H9 (cell line): ENCODE measurements at regions not wholly inside any gene's neighbourhood (a gene's known extent, or its start where the extent isn't known, plus 50 kb on each side); places are given as distances from the start of the nearest gene placed in this dataset.

ENCODE experiments used
- DNase-seq: peaks from one replicate; pipeline ENCODE4 v3.0.0-alpha.2; 2017
- H2AFZ ChIP-seq: one replicate; pipeline ENCODE4 v1.6.1; 2013; ENCODE audit warnings: mild to moderate bottlenecking, low read length, control low read depth, moderate library complexity
- H2AK5ac ChIP-seq: 2 replicates; pipeline ENCODE4 v1.6.1; 2013; ENCODE audit warnings: low read length, control low read depth, mixed read lengths; ENCODE audit not compliant: insufficient read length
- H2BK120ac ChIP-seq: one replicate; pipeline ENCODE4 v1.6.1; 2013; ENCODE audit warnings: low read depth, mild to moderate bottlenecking, low read length, control low read depth, inconsistent platforms; ENCODE audit not compliant: poor library complexity, severe bottlenecking
- H2BK12ac ChIP-seq: 2 replicates; pipeline ENCODE4 v1.6.1; 2013; ENCODE audit warnings: low read length, control low read depth, mixed read lengths, low read depth; ENCODE audit not compliant: insufficient read length
- H2BK15ac ChIP-seq: 2 replicates; pipeline ENCODE4 v1.6.1; 2013; ENCODE audit warnings: low read depth, low read length, control low read depth
- H2BK20ac ChIP-seq: one replicate; pipeline ENCODE4 v1.6.1; 2013; ENCODE audit warnings: low read depth, mild to moderate bottlenecking, low read length, control low read depth, inconsistent platforms; ENCODE audit not compliant: poor library complexity, severe bottlenecking
- H2BK5ac ChIP-seq: 2 replicates; pipeline ENCODE4 v1.6.1; 2013; ENCODE audit warnings: low read length, control low read depth, mixed read lengths; ENCODE audit not compliant: insufficient read length
- H3K14ac ChIP-seq: 2 replicates; pipeline ENCODE4 v1.6.1; 2013; ENCODE audit warnings: low read length, control low read depth; ENCODE audit not compliant: insufficient read depth
- H3K18ac ChIP-seq: 2 replicates; pipeline ENCODE4 v1.6.1; 2013; ENCODE audit warnings: low read depth, mild to moderate bottlenecking, mixed read lengths, low read length, control low read depth; ENCODE audit not compliant: insufficient read length
- H3K23ac ChIP-seq: 2 replicates; pipeline ENCODE4 v1.6.1; 2013; ENCODE audit warnings: low read length, control low read depth, mixed read lengths, low read depth; ENCODE audit not compliant: insufficient read length
- H3K23me2 ChIP-seq: 2 replicates; pipeline ENCODE4 v1.6.1; 2013; ENCODE audit warnings: low read depth, mild to moderate bottlenecking, mixed read lengths, low read length, control low read depth; ENCODE audit not compliant: insufficient read length, poor library complexity, severe bottlenecking
- H3K27ac ChIP-seq: 2 replicates; pipeline ENCODE4 v1.5.1; 2013; ENCODE audit warnings: low read length, control low read depth, mixed read lengths, low read depth; ENCODE audit not compliant: insufficient read length
- H3K27me3 ChIP-seq: 2 replicates; pipeline ENCODE4 v1.6.1; 2013; ENCODE audit warnings: low read length, control low read depth, inconsistent platforms; ENCODE audit not compliant: insufficient read depth
- H3K4ac ChIP-seq: 2 replicates; pipeline ENCODE4 v1.6.1; 2013; ENCODE audit warnings: low read depth, mild to moderate bottlenecking, control low read depth, inconsistent platforms, low read length, moderate library complexity
- H3K4me1 ChIP-seq: 2 replicates; pipeline ENCODE4 v1.6.1; 2013; ENCODE audit warnings: low read length, control low read depth, inconsistent platforms; ENCODE audit not compliant: insufficient read depth
- H3K4me2 ChIP-seq: 2 replicates; pipeline ENCODE4 v1.6.1; 2013; ENCODE audit warnings: low read length, control low read depth, mixed read lengths; ENCODE audit not compliant: insufficient read length, insufficient read depth
- H3K56ac ChIP-seq: 2 replicates; pipeline ENCODE4 v1.6.1; 2013; ENCODE audit warnings: low read depth, mild to moderate bottlenecking, mixed read lengths, low read length, control low read depth; ENCODE audit not compliant: insufficient read length
- H3K79me1 ChIP-seq: 2 replicates; pipeline ENCODE4 v1.6.1; 2013; ENCODE audit warnings: low read depth, mild to moderate bottlenecking, moderate library complexity, low read length, control low read depth, inconsistent platforms; ENCODE audit not compliant: insufficient read depth, poor library complexity, severe bottlenecking
- H3K79me2 ChIP-seq: 2 replicates; pipeline ENCODE4 v1.6.1; 2013; ENCODE audit warnings: low read length, control low read depth, inconsistent platforms; ENCODE audit not compliant: insufficient read depth
- H3K9ac ChIP-seq: 2 replicates; pipeline ENCODE4 v1.6.1; 2013; ENCODE audit warnings: low read length, control low read depth, mixed read lengths; ENCODE audit not compliant: insufficient read length; ENCODE audit errors: extremely low read depth
- H3K9me3 ChIP-seq: one replicate; pipeline ENCODE4 v1.6.1; 2013; ENCODE audit warnings: low read depth, low read length, inconsistent platforms; ENCODE audit not compliant: control insufficient read depth
- H3T11ph ChIP-seq: one replicate; pipeline ENCODE4 v1.6.1; 2013; ENCODE audit warnings: mild to moderate bottlenecking, low read length, control low read depth, inconsistent platforms
- H4K20me1 ChIP-seq: one replicate; pipeline ENCODE4 v1.6.1; 2013; ENCODE audit not compliant: control insufficient read depth, insufficient read length, insufficient read depth
- H4K5ac ChIP-seq: 2 replicates; pipeline ENCODE4 v1.6.1; 2013; ENCODE audit warnings: low read depth, mild to moderate bottlenecking, mixed read lengths, low read length, control low read depth; ENCODE audit not compliant: insufficient read length
- H4K8ac ChIP-seq: replicated peaks from 2 replicates; pipeline ENCODE4 v1.6.1; 2013; ENCODE audit warnings: low read length, control low read depth, mixed read lengths, low read depth; ENCODE audit not compliant: insufficient read length
- H4K91ac ChIP-seq: 2 replicates; pipeline ENCODE4 v1.6.1; 2013; ENCODE audit warnings: low read depth, mild to moderate bottlenecking, moderate library complexity, mixed read lengths, low read length, control low read depth; ENCODE audit not compliant: insufficient read length
- H3K27ac Mint-ChIP-seq, 3 experiments: 2 replicates in 2 of 3; 3 replicates in 1 of 3; pipeline ENCODE4 v1.8.0; 2020 to 2021; ENCODE audit warnings: mixed read lengths in 3 of 3, mild to moderate bottlenecking in 1 of 3, moderate library complexity in 1 of 3
- H3K27me3 Mint-ChIP-seq: 2 replicates; pipeline ENCODE4 v1.8.0; 2021; ENCODE audit warnings: low read depth, mild to moderate bottlenecking, moderate library complexity, mixed read lengths
- H3K36me3 Mint-ChIP-seq, 3 experiments: 2 replicates in 2 of 3; 3 replicates in 1 of 3; pipeline ENCODE4 v1.8.0; 2020 to 2021; ENCODE audit warnings: low read depth in 3 of 3, mixed read lengths in 3 of 3; ENCODE audit not compliant: insufficient read depth in 1 of 3
- H3K4me1 Mint-ChIP-seq, 2 experiments: 2 replicates each; pipeline ENCODE4 v1.8.0; 2020; ENCODE audit warnings: mixed read lengths in 2 of 2
- H3K4me3 Mint-ChIP-seq, 2 experiments: 2 replicates in 1 of 2; 3 replicates in 1 of 2; pipeline ENCODE4 v1.8.0; 2020 to 2021; ENCODE audit warnings: mild to moderate bottlenecking in 2 of 2, mixed read lengths in 2 of 2, moderate library complexity in 1 of 2
- H3K9me3 Mint-ChIP-seq, 2 experiments: 2 replicates in 1 of 2; 3 replicates in 1 of 2; pipeline ENCODE4 v1.8.0; 2020; ENCODE audit warnings: mild to moderate bottlenecking in 2 of 2, mixed read lengths in 2 of 2, moderate library complexity in 1 of 2
- CTCF ChIP-seq: fragments of 200-600 bp; sonication (generic); conservative IDR thresholded peaks from 3 replicates; pipeline ENCODE4 v1.8.0; 2021; ENCODE audit warnings: antibody characterized with exemption, mild to moderate bottlenecking
- WGBS: extraction: QIAGEN DNeasy Blood & Tissue Kit; methylation state at CpG from one replicate; pipeline ENCODE4 v1.1.7; 2013; ENCODE audit warnings: missing lambda C conversion rate, low lambda C conversion rate, mixed read lengths; ENCODE audit not compliant: insufficient read length; ENCODE audit errors: extremely low coverage; 5-methylcytosine and 5-hydroxymethylcytosine counted together

GRCh38 chr1:81008293-81008692 lies 792.4 kb upstream of the ADGRL2 start:
- Histone ChIP-seq H2BK20ac (no peak overlapping the region), H3K79me2 (no peaks in the 10 kb centered on the region), H3K4me2 (no peak overlapping the region), H3K79me1 (no peaks in the 10 kb centered on the region), H2BK15ac (no peak overlapping the region), H3K56ac (no peak overlapping the region), H3K18ac (no peak overlapping the region), H4K91ac (no peak overlapping the region), H2AK5ac (no peak overlapping the region), H2BK12ac (no peak overlapping the region), H3K4ac (no peak overlapping the region), H2AFZ (no peak overlapping the region), H3K27ac (no peak overlapping the region), H3K4me1 (no peaks in the 10 kb centered on the region), H3T11ph (no peak overlapping the region), H4K5ac (no peak overlapping the region), H3K23me2 (no peaks in the 10 kb centered on the region), H3K23ac (no peak overlapping the region), H3K9me3 (no peaks in the 10 kb centered on the region), H2BK5ac (no peak overlapping the region), H4K8ac (no peak overlapping the region), H4K20me1 (no peaks in the 10 kb centered on the region), H3K14ac (no peak overlapping the region), H2BK120ac (no peak overlapping the region), H3K27me3 (no peaks in the 10 kb centered on the region), H3K9ac (no peak overlapping the region)
- H3K36me3 Mint-ChIP-seq, result peaks cover 0 to 3% (median 0%) of the 10 kb centered on the region in 3 experiments; a peak in 3 of 7 replicates
- H3K9me3 Mint-ChIP-seq, result peaks cover 0 to 3% of the 10 kb centered on the region in 2 experiments; a peak in 2 of 5 replicates
- H3K27ac Mint-ChIP-seq, result no peak overlapping the region
- WGBS, result no CpG with 5 or more reads among the region's 2 CpGs
- no peak for DNase-seq
- H3K4me1 Mint-ChIP-seq, result peaks cover 1 to 2% of the 10 kb centered on the region in 2 experiments; a peak in 3 of 4 replicates
- H3K4me3 Mint-ChIP-seq, result no peak overlapping the region
- no peak for TF ChIP-seq CTCF
- H3K27me3 Mint-ChIP-seq, result no peaks in the 10 kb centered on the region
